Lung (tissue), 11 donors: ENCODE measurements at regions not wholly inside any gene's neighbourhood (a gene's known extent, or its start where the extent isn't known, plus 50 kb on each side); places are given as distances from the start of the nearest gene placed in this dataset.

Experiments used
- ATAC-seq: fragments of 200-7000 bp; cut with Tn5 transposase; one replicate; pipeline ENCODE4 v1.9.1; 2020; ENCODE audit warnings: moderate number of reproducible peaks; ENCODE audit not compliant: insufficient read depth, low FRiP score
- DNase-seq, 3 donors: peaks; one replicate each; pipeline ENCODE4 v3.0.0-alpha.2; 2013 to 2017
- H3K27ac ChIP-seq, 2 donors: one replicate each; pipeline ENCODE4 v1.5.1; 2013; ENCODE audit warnings: mild to moderate bottlenecking in 2 of 2, moderate library complexity in 2 of 2, control low read depth in 1 of 2, inconsistent platforms in 1 of 2, low read depth in 1 of 2, low read length in 1 of 2
- H3K27me3 ChIP-seq, 3 donors: one replicate each; pipeline ENCODE4 v1.5.1; 2013; ENCODE audit warnings: low read length in 2 of 3; ENCODE audit not compliant: control insufficient read depth in 3 of 3, insufficient read depth in 3 of 3
- H3K36me3 ChIP-seq, 4 donors: one replicate each; pipeline ENCODE4 v1.5.1; 2013; ENCODE audit warnings: low read length in 4 of 4, mild to moderate bottlenecking in 1 of 4, moderate library complexity in 1 of 4; ENCODE audit not compliant: control insufficient read depth in 4 of 4, insufficient read depth in 4 of 4
- H3K4me1 ChIP-seq, 5 donors: one replicate each; pipeline ENCODE4 v1.5.1; 2013; ENCODE audit warnings: low read length in 5 of 5, mild to moderate bottlenecking in 2 of 5, moderate library complexity in 1 of 5; ENCODE audit not compliant: control insufficient read depth in 5 of 5, insufficient read depth in 5 of 5
- H3K4me3 ChIP-seq: one replicate; pipeline ENCODE4 v1.5.1; 2013; ENCODE audit warnings: mild to moderate bottlenecking, control low read depth, moderate library complexity
- H3K9ac ChIP-seq, 2 donors: one replicate each; pipeline ENCODE4 v1.5.1; 2013; ENCODE audit warnings: low read length in 2 of 2, control low read depth in 1 of 2; ENCODE audit not compliant: insufficient read depth in 1 of 2
- H3K9me3 ChIP-seq, 4 donors: one replicate each; pipeline ENCODE4 v1.5.1; 2013; ENCODE audit warnings: low read length in 3 of 4, mild to moderate bottlenecking in 1 of 4, moderate library complexity in 1 of 4; ENCODE audit not compliant: control insufficient read depth in 4 of 4, insufficient read depth in 3 of 4
- CTCF ChIP-seq: IDR thresholded peaks from 2 replicates; pipeline ENCODE4 v1.5.1; 2012; ENCODE audit warnings: mild to moderate bottlenecking; ENCODE audit errors: control extremely low read depth, extremely low read depth
- WGBS, 2 donors: extraction: QIAGEN DNeasy Blood & Tissue Kit; methylation state at CpG; one replicate each; pipeline ENCODE4 v1.1.7; 2013; 5-methylcytosine and 5-hydroxymethylcytosine counted together
- donor health status: control.
- donor health status: control.
- donor health status: Bipolar disorder and iron deficiency.
- donor health status: healthy.
- donor health status: DM: yes; HTN: yes; CAD: no.

DNA sequence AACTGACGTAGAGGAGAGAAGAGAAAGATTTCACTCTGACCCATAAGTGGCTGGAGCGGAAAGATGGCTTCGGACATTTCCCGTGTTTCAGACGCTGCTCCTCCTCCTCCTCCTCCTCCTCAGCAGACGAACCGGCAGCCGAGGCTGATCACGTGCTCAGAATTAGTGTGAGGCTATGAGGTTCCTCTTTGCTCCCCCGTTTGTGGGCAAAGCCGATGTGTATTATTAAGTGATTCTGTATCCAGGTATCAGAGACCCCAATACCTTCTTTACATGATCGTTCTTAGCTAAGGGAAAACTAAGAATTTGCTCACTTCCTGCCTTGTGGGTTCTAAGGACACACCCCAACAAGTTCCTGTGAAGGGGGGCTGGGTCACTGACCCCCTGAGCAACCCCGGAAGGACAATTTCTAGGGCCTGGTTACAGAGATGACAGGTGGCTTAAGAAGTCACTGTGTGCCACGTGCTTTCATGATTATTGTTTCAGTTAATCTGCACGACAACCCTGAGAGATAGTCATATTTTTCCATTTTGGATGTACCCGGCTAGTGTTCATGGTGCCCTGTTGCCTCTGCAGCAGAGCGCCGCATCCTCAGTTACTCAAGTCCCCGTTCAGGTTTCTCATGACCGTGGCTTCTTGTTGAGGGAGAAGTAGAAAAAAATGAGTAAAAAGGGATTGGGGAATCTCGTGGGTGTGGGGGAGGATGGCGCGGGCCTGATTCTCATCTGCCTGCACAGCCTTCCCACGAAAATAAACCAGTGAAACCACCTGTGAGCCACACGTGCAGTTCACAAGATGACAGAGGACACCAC is 671.8 kb downstream of the QKI start:
- no peak for ATAC-seq
- no peak for TF ChIP-seq CTCF
- WGBS, 2 donors = 65 to 70% methylated on average over 25 of the region's 25 CpGs
- H3K27me3 ChIP-seq = no peaks in the 10 kb centered on the region
- H3K4me1 ChIP-seq = peaks cover 0 to 7% (median 0%) of the 10 kb centered on the region in 5 donors
- no peak overlapping the region for H3K9ac ChIP-seq
- H3K4me3 ChIP-seq = no peak overlapping the region
- peaks cover 0 to 3% (median 0%) of the 10 kb centered on the region in 4 donors for H3K9me3 ChIP-seq
- DNase-seq = no peak
- H3K36me3 ChIP-seq = no peaks in the 10 kb centered on the region
- H3K27ac ChIP-seq = peak overlapping the region; percentile 43 to 81

GRCh38 chr6:164085091-164086075 is 670.9 kb downstream of the QKI start:
- peaks cover 0 to 3% (median 0%) of the 10 kb centered on the region in 4 donors for H3K9me3 ChIP-seq
- 67 to 83% methylated on average over 33 of the region's 33 CpGs for WGBS, 2 donors
- H3K27me3 ChIP-seq = no peaks in the 10 kb centered on the region
- no peak overlapping the region for H3K4me3 ChIP-seq
- peaks cover 0 to 7% (median 0%) of the 10 kb centered on the region in 5 donors for H3K4me1 ChIP-seq
- H3K36me3 ChIP-seq = no peaks in the 10 kb centered on the region
- no peak overlapping the region for H3K9ac ChIP-seq
- DNase-seq (peak; percentile 28 to 68 (median 44)), ATAC-seq (no peak)
- TF ChIP-seq CTCF = no peak
- peak overlapping the region; percentile 43 to 81 for H3K27ac ChIP-seq

GRCh38 chr6:164079275-164079600 is 664.7 kb downstream of the QKI start:
- no peak overlapping the region for H3K27ac ChIP-seq
- no peaks in the 10 kb centered on the region for H3K36me3 ChIP-seq
- H3K9me3 ChIP-seq = no peaks in the 10 kb centered on the region
- ATAC-seq (no peak), DNase-seq (no peak)
- TF ChIP-seq CTCF = no peak
- H3K9ac ChIP-seq = no peak overlapping the region
- H3K4me1 ChIP-seq = no peaks in the 10 kb centered on the region
- no peak overlapping the region for H3K4me3 ChIP-seq
- no peaks in the 10 kb centered on the region for H3K27me3 ChIP-seq
- WGBS, 2 donors = 95% methylated on average over 6 of the region's 6 CpGs
